MG63 (cell line): ENCODE measurements at regions not wholly inside any gene's neighbourhood (a gene's known extent, or its start where the extent isn't known, plus 50 kb on each side); places are given as distances from the start of the nearest gene placed in this dataset.
A peak's percentile ranks its signal among the peaks of the same experiment; 100 is the strongest.

Experiments
- DNase-seq: peaks from one replicate; pipeline ENCODE4 v3.0.0-alpha.2; 2020
- H3K27me3 ChIP-seq: fragments of 250-450 bp; sonication (Bioruptor Pico); 2 replicates; pipeline ENCODE4 v1.5.1; 2020; ENCODE audit warnings: mild to moderate bottlenecking, moderate library complexity
- H3K36me3 ChIP-seq: fragments of 250-450 bp; sonication (Bioruptor Pico); 2 replicates; pipeline ENCODE4 v1.5.1; 2020; ENCODE audit warnings: mild to moderate bottlenecking, moderate library complexity
- H3K4me3 ChIP-seq: fragments of 250-450 bp; sonication (Bioruptor Pico); 2 replicates; pipeline ENCODE4 v1.5.1; 2020; ENCODE audit warnings: mild to moderate bottlenecking, moderate library complexity
- H3K9me3 ChIP-seq: fragments of 250-450 bp; sonication (Bioruptor Pico); 2 replicates; pipeline ENCODE4 v1.5.1; 2020; ENCODE audit warnings: mild to moderate bottlenecking, moderate library complexity

GRCh38 chr7:46513447-46513848 lies 592.4 kb upstream of the IGFBP3 start:
- Histone ChIP-seq H3K36me3 (no peaks in the 10 kb centered on the region), H3K9me3 (no peaks in the 10 kb centered on the region), H3K4me3 (no peak overlapping the region), H3K27me3 (no peaks in the 10 kb centered on the region)
- no peak for DNase-seq

GRCh38 chr7:46512891-46513413 lies 591.9 kb upstream of the IGFBP3 start:
- H3K27me3 ChIP-seq: no peaks in the 10 kb centered on the region
- DNase-seq: no peak
- no peaks in the 10 kb centered on the region for H3K36me3 ChIP-seq
- no peaks in the 10 kb centered on the region for H3K9me3 ChIP-seq
- H3K4me3 ChIP-seq: no peak overlapping the region

GRCh38 chr7:46511442-46512215 lies 590.6 kb upstream of the IGFBP3 start:
- Histone ChIP-seq H3K27me3 (no peaks in the 10 kb centered on the region), H3K36me3 (no peaks in the 10 kb centered on the region)

GRCh38 chr7:46508583-46508982 lies 587.5 kb upstream of the IGFBP3 start:
- Histone ChIP-seq H3K9me3 (peaks cover 8% of the 10 kb centered on the region; the same call in 1 of the 2 replicates), H3K4me3 (no peak overlapping the region), H3K36me3 (no peaks in the 10 kb centered on the region), H3K27me3 (no peaks in the 10 kb centered on the region)
- no peak for DNase-seq

More at GRCh38 chr7:46511442-46512215, 590.6 kb upstream of the IGFBP3 start:
- Histone ChIP-seq H3K9me3 (no peaks in the 10 kb centered on the region), H3K4me3 (no peak overlapping the region)
- DNase-seq: no peak

GRCh38 chr7:46507560-46507959 lies 586.5 kb upstream of the IGFBP3 start:
- DNase-seq: no peak
- H3K4me3 ChIP-seq: no peak overlapping the region
- H3K36me3 ChIP-seq: no peaks in the 10 kb centered on the region
- H3K9me3 ChIP-seq: peaks cover 8% of the 10 kb centered on the region; the same call in 1 of the 2 replicates
- H3K27me3 ChIP-seq: no peaks in the 10 kb centered on the region

- Histone ChIP-seq H3K27me3 (no peaks in the 10 kb centered on the region), H3K9me3 (peaks cover 2% of the 10 kb centered on the region; the same call in 1 of the 2 replicates), H3K36me3 (no peaks in the 10 kb centered on the region), H3K4me3 (no peak overlapping the region)
- DNase-seq: no peak
Measured at GRCh38 chr7:46494441-46494840, 573.4 kb upstream of the IGFBP3 start.

GRCh38 chr7:46494028-46494427 lies 573.0 kb upstream of the IGFBP3 start:
- Histone ChIP-seq H3K27me3 (no peaks in the 10 kb centered on the region), H3K4me3 (no peak overlapping the region), H3K36me3 (no peaks in the 10 kb centered on the region), H3K9me3 (peaks cover 2% of the 10 kb centered on the region; the same call in 1 of the 2 replicates)
- peak; percentile 25 for DNase-seq

GRCh38 chr7:46493196-46493595 lies 572.1 kb upstream of the IGFBP3 start:
- Histone ChIP-seq H3K9me3 (peaks cover 2% of the 10 kb centered on the region; the same call in 1 of the 2 replicates), H3K4me3 (no peak overlapping the region), H3K36me3 (no peaks in the 10 kb centered on the region), H3K27me3 (no peaks in the 10 kb centered on the region)
- no peak for DNase-seq

- no peak for DNase-seq
- Histone ChIP-seq H3K4me3 (no peak overlapping the region), H3K36me3 (no peaks in the 10 kb centered on the region), H3K27me3 (no peaks in the 10 kb centered on the region), H3K9me3 (no peaks in the 10 kb centered on the region; the same call in 1 of the 2 replicates)
Measured at GRCh38 chr7:46492466-46492865, 571.4 kb upstream of the IGFBP3 start.

- Histone ChIP-seq H3K27me3 (no peaks in the 10 kb centered on the region), H3K9me3 (no peaks in the 10 kb centered on the region), H3K36me3 (no peaks in the 10 kb centered on the region), H3K4me3 (no peak overlapping the region)
- DNase-seq: no peak
Measured at GRCh38 chr7:46490406-46490805, 569.3 kb upstream of the IGFBP3 start.

GRCh38 chr7:46489106-46489505 lies 568.0 kb upstream of the IGFBP3 start:
- H3K9me3 ChIP-seq: no peaks in the 10 kb centered on the region
- DNase-seq: no peak
- H3K4me3 ChIP-seq: no peak overlapping the region
- no peaks in the 10 kb centered on the region for H3K36me3 ChIP-seq
- no peaks in the 10 kb centered on the region for H3K27me3 ChIP-seq

- H3K36me3 ChIP-seq: no peaks in the 10 kb centered on the region
- H3K27me3 ChIP-seq: no peaks in the 10 kb centered on the region
- no peak for DNase-seq
- no peak overlapping the region for H3K4me3 ChIP-seq
- no peaks in the 10 kb centered on the region for H3K9me3 ChIP-seq
Measured at GRCh38 chr7:46488607-46489006, 567.5 kb upstream of the IGFBP3 start.

- H3K9me3 ChIP-seq: no peaks in the 10 kb centered on the region
Measured at GRCh38 chr7:46486256-46487206, 565.5 kb upstream of the IGFBP3 start.

GRCh38 chr7:46485481-46486065 lies 564.5 kb upstream of the IGFBP3 start:
- Histone ChIP-seq H3K4me3 (no peak overlapping the region), H3K9me3 (no peaks in the 10 kb centered on the region), H3K36me3 (no peaks in the 10 kb centered on the region), H3K27me3 (no peaks in the 10 kb centered on the region)
- DNase-seq: peak; percentile 12

More at GRCh38 chr7:46486256-46487206, 565.5 kb upstream of the IGFBP3 start:
- no peaks in the 10 kb centered on the region for H3K36me3 ChIP-seq
- DNase-seq: peak; percentile 75
- H3K27me3 ChIP-seq: no peaks in the 10 kb centered on the region
- no peak overlapping the region for H3K4me3 ChIP-seq

GRCh38 chr7:46484906-46485305 lies 563.8 kb upstream of the IGFBP3 start:
- Histone ChIP-seq H3K36me3 (no peaks in the 10 kb centered on the region), H3K4me3 (no peak overlapping the region), H3K27me3 (no peaks in the 10 kb centered on the region), H3K9me3 (no peaks in the 10 kb centered on the region)
- no peak for DNase-seq

GRCh38 chr7:46480619-46481018 lies 559.5 kb upstream of the IGFBP3 start:
- no peak for DNase-seq
- H3K9me3 ChIP-seq: no peaks in the 10 kb centered on the region
- no peaks in the 10 kb centered on the region for H3K27me3 ChIP-seq
- no peak overlapping the region for H3K4me3 ChIP-seq
- H3K36me3 ChIP-seq: no peaks in the 10 kb centered on the region

GRCh38 chr7:46479680-46480079 lies 558.6 kb upstream of the IGFBP3 start:
- DNase-seq: no peak

More at GRCh38 chr7:46479680-46480079, 558.6 kb upstream of the IGFBP3 start:
- Histone ChIP-seq H3K4me3 (no peak overlapping the region), H3K9me3 (no peaks in the 10 kb centered on the region), H3K36me3 (no peaks in the 10 kb centered on the region), H3K27me3 (no peaks in the 10 kb centered on the region)
